ENCODE measurements at regions not wholly inside any gene's neighbourhood (a gene's known extent, or its start where the extent isn't known, plus 50 kb on each side); places are given as distances from the start of the nearest gene placed in this dataset.
A peak's percentile ranks its signal among the peaks of the same experiment; 100 is the strongest.

DNA sequence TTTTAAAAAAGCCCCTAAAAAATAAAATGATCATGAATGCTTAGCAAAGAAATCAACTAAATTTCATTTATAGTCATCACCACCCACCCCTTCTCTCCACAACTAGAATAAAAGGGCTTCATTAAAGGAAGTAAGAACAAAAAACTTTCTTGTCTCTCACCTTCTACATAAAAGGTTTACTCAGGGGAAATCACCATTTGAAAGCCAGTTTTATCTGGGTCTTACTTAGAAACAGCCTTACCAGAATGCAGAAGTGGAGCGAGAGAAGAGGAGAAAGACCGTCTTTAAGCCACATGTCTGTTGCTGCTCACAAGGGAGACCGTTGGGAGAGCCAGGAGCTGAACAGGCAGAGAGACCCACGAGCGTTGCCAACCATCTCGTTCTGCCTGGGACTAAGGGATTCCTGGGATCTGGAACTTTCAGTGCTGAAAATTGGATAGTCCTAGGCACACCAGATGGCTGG is 350.1 kb upstream of the PROK2 start:
- no peak for DNase-seq (ENCODE audit: low spot score)

DNA sequence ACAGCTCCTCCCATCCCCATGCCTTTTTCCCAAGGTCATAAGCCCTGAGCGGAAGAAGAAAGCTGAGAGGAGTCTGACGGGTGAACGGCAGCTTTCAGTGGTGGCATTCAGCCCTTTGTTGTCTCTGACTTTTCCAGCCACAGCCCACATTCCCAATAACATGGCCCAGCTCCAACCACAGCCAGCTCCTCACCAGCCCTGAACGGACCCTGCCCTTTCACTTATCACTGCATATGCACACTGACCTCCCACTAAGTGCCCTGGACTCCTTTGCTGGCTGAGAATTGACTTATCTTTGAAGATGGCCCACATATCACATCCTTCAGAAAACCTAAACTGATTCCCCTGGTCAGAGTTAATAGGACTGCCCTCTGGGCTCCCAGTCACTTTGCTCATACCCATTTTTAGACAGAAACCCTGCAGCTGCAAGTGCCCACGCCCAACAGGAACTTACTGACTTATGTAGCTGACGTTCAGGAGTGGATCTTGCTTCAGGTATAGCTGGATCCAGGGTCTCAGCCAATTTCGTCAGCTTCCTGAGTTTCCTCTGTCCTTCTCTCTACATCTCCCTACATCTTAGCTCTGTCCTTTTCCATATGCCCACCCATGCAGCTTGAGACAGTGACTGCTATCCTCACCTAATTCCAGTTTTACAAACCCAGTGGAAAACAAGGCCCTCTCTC is 348.5 kb upstream of the PROK2 start:
- no peak for DNase-seq (ENCODE audit: low spot score)

DNA sequence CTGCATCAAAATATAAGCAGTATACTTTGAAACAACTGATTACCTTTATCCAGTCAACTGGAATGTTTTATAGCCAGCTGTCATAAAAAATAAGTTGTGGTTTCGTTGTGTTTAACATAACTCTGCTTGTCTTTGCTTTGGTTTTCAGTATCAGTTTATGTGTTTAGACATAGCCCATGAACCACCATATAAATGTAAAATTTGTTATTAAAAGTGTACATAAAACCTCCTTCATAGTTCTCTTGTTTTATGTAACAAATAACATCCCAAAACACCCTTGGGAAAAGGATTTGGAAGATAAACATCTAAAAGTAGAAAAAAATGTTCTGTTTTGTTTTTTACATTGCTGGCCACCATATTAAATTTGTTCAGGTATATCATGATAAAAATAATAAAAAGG is 347.0 kb upstream of the PROK2 start:
- no peak for DNase-seq (ENCODE audit: low spot score)

DNA sequence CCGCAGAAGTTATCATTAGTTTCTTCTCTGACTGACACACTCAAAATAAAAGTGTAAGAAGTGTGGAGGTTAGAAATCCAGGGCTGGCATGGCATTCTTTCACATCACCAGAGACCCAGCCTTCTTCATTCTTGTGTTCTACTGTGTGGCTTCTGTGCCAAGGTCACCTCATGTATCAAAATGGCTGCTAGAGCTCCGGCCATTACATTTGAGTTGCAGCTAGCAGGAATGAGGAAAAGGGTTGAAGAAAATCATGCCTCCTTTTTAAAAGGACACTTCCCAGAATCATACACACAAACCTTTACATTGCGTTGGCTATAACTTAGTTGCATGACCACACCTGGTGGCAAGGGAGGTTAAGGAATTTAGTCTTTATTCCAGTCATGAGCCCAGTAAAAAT is 345.6 kb upstream of the PROK2 start:
- DNase-seq (ENCODE audit: low spot score): no peak

DNA sequence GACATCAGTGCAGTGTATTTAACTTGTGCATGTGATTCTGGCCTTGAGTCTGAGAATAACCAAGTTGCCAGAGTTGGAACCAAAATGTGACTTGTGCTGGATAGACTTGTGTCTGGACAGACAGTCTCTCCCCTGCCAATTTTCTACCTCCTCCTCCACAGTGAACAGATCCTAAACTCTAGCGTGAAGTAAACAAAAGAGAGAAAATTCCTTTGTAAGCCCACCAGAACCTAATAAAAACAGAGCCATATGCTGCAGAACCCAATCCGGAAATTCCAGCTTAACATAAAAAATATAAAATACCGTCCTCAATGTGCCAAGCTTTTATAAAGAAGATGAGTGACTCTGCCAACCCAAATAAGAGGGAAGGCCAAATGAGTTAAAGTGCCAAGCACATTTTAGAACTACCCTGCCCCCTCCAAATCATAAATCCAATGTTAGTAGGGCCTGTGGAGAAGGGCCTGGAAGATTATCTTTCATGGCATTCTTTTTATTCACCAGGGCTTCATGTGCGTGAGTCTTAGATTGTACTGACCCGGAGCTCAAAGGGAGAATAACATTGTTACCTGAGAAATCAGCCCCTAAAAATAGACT is 344.6 kb upstream of the PROK2 start:
- DNase-seq (ENCODE audit: low spot score): no peak

DNA sequence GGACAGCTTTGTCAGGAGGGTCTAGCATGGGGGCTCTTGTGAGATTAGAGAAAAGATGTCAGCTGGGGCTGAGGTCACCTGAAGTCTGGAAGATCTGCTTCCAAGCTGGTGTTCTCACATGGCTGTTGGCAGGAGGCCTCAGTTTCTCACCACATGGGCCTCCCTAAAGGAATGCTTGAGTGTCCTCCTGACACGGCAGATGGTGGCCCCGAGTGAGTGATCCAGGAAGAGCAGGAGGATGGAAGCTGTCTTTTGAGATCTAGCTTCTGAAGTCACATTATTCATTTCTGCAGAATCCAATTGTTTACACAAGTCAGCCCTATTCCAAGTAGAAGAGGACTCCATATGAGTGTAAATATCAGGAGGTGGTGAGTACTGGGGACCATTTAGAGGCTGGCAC is 344.0 kb upstream of the PROK2 start:
- DNase-seq (ENCODE audit: low spot score): no peak

DNA sequence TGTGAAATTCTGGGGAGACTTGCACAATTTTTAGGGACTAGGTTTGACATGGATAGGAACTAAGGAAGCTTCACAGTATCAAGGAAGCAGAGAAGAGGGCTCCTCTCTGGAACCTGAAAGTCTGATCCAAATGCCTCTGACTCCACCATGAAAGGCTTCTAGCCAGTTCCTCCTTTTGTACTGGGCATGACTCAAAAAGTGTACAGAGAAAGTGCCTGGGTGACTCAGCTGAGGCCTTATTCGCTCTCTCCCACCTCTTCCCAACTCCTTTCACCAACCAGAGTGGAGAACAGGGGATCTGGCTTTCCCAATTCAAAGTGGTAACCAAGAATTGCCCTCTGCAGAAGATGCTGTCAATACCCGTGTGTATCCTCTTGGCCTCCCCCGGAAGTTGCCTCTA is 342.9 kb upstream of the PROK2 start:
- no peak for DNase-seq (ENCODE audit: low spot score)

DNA sequence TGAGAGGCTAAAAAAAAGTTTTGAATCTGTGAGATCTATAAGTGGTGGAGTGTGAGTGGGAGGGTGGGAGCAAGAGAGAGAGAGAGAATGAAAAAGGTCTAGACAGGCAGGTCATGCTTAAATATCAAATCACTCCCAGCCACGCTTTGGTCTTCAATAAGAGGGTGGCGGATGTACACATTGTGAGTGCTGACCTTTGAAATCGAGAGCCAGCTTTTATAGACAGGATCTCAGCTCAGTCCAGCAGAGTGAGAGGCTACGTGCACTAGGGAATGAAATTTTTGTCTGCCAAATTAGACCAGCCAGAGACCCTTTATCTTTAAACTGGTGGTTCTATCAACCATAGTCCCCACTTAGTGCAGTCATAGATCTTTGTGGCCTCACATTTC is 342.3 kb upstream of the PROK2 start:
- no peak for DNase-seq (ENCODE audit: low spot score)

DNA sequence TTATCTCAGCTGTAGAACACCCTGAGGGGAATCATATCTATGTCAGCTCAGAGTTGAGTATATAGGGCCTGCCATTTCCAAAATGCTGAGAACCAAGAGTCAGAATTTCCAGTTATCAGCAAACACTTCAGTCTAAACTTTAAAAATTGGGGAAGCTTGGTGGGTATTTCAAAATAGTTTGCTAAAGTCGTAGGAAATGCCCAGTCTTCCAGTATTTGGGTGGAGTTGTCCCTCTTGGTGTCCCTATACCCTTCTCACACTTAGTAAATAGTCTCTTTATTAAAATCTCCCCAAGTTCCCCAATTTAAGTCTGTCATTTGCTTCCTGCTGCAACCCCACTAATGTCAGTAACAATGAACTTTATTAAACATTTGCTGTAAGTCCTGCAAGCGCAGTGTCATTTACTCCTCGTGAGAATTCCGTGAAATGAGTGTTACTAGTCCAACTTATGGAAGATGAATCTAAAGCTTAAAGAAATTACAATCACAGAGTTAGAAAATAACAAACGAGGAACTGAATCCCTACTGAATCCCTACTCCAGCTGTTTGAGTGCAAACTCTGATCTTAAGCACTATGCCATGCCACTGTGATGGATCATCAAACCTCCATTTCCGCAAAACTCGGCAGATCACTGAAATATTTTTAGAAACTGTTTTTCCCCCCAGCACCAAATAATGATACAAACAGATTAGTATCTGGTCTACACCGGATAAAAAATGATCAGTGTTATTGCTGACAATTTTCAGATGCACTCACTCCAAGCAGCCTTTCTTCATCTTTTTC is 341.7 kb upstream of the PROK2 start:
- DNase-seq (ENCODE audit: low spot score): no peak

DNA sequence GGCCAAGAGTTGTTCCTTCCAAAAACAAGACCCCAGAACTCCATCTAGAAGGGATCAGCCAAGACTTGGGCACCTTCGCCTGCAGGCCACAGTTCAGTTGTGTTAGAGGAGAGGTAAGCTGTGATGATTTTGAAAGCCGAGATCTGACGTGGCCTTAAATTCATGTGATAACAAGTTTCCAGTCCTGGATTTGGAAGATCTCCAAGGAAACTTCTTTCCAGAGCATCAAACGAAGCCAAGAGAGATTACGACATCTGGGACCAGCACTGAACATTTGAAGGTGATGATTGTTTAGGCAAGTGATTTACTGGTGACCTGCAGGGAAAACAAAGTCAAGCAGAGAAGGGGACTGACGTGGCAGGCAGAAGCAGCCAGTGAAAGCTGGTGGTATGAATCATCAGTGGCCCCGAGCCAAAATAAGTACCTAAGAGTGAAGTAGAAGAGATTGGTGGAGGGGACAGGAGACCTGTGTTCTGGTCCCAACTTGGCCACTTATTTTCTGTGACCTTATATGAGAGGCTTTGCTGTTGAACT is 339.0 kb upstream of the PROK2 start:
- DNase-seq (ENCODE audit: low spot score): peak; percentile 64

DNA sequence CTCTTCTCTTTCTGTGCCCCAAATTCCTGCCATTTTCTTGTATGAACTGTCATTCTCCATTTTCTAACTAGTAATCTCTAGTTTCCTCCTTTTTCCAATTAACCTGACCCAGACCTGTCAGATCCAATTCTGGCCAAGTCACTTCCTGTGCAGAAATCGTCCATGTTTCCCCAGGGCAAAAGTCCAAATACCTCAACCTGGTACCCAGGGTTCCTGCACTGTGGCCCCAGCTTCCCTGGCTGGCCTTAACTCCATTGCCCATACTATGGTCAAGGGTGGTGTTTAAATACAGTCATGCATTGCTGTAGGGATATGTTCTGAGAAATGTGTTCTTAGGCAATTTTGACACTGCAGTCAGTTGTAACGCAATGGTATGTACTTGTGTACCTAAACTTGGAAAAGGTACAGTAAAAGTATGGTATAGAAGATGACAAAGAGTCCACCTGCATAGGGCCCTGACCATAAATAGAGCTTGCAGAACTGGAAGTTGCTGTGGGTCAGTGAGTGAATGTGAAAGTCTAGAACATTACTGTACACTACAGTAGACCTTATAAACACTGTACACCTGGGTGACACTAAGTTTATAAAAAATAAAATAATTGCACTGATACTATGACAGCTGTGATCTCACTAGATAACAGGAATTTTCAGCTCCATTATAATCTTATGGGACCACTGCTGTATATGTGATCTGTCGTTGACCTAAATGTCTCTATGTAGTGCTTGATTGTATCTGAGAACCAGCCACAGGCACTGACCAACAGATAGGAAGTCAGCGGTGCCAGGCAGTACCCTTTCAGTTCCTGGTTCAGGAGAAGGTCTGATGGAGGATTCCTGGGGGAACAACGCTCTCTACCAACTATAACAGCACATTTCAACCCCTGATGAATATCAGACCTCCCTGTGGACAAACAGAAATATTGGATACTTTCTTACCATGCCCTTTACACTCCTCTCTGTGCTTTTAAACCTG is 336.1 kb upstream of the PROK2 start:
- DNase-seq (ENCODE audit: low spot score): no peak

DNA sequence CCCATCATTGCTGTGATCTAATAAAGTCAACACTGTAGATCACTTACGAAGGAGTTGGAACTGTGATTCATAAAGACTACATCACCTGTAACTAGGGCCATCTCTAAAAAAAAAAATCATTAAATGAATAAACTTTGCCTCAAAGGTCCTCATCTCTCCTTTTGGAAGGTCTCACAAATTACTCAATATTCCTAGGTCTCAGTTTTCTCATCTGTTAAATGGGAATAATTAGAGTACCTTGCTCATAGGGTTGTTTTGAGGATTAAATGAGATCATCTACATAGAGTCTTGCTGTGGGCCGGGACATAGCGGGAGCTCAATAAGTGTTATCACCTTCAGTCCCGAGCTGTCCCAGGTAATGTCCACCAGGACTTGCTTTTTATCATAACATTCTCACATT is 335.1 kb upstream of the PROK2 start:
- DNase-seq (ENCODE audit: low spot score): no peak

DNA sequence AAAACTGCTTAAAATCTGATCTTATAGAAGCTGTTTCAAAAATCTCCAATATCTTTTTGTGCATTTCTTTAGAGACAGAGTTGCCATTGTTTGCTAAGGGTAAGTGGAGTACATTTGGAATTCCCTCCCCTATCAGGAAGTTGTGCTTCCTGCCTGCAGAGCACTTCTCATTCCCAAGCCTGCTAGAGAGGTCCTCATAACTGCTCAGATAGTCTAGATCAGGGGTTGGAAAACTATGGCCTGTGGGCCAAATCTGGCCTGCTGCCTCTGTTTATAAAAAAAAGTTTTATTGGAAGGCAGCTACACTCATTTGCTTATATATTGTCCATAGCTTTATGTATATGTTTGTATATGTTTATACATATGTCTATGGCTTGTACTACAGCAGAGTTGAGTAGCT is 333.7 kb upstream of the PROK2 start:
- peak; percentile 52 for DNase-seq (ENCODE audit: low spot score)

DNA sequence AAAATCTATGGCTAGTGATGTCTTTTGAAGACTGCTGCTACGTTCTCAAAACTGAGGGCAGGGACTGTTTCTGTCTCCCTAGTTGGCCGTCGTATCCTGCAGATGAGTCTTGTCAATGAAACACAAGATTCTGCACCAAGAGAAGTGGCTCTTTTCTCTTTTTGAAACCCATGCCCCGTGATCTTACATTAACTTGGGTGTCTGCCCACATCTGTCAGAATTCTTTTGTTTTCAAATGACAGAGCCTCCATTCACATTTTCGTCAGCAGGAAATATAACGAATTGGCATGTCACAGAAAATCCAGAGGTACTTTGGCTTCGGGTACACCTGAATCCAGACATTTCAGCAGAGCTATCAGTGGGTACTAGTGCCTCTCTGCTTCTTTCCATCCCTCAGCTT is 331.3 kb upstream of the PROK2 start:
- no peak for DNase-seq (ENCODE audit: low spot score)

DNA sequence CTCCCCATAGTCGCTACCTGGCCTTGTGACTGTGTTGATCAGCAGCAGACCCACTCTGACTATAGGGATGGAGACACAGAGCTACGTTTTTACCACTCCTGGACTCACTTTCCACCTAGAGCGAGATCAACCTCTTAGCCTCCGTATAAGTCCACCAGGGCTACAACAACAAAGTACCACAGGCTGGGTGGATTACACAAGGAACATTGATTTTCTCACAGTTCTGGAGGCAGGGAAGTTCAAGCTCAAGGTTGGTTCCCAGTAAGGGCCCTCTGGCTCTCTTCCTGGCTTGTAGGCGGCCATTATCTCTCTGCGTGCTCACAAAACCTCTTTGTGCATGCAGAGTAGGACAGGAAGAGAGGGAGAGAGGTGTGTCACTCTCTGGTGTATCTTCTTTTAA is 330.4 kb upstream of the PROK2 start:
- no peak for DNase-seq (ENCODE audit: low spot score)

DNA sequence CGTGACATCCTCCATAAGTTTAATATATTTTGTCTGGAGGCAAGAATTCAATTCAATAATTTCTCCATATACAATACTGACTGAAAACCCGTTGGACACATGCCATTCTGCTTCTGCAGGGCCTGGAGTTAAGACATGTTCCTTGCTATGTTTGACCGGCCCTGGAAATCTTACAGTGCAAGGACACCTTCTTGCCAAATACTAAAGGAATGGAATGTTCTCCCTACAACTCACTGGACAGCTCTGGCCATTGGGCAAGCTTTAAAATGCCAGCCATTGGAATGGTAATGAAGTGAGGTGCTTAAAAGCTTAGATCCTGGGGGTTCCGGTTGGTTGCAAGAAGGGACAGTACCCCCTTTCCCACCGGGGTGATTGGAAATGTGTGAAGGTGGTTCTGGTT is 329.8 kb upstream of the PROK2 start:
- DNase-seq (ENCODE audit: low spot score): no peak

DNA sequence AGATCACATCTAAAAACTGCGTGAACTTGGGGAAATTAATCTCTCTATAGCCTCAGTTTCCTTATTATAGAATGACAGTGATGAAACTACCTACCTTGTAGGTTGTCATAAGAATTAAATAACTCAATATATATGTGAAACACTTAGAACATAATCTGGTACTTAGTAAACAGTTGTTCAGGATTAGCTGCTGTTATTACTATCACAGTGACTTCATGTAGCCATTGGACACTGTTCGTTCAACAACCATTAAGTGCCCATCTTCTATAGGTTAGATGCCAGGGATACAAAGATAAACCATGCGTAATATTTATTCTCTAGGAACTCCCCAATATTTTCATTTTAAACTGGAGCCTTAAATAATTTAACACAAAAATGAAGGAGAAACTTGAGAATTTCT is 329.0 kb upstream of the PROK2 start:
- DNase-seq (ENCODE audit: low spot score): no peak

DNA sequence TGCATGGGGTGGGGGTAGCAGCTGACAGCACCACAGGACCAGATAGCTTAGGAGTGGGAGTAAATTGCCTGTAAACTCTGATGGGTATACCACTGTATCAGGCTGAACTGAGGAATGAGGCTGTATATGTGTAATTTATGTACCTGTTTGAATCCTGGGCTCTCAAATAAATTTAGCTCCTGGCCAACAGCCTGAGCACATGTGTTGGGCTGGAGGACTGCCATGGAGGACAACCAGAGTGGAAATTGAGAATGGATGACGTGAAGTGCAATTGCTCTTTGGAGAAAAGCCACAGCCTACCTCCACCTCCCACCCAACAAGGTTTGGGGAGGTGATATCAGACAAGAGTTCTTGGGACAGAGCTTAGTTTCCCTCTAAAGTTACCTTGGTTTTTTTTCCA is 328.6 kb upstream of the PROK2 start:
- DNase-seq (ENCODE audit: low spot score): no peak

DNA sequence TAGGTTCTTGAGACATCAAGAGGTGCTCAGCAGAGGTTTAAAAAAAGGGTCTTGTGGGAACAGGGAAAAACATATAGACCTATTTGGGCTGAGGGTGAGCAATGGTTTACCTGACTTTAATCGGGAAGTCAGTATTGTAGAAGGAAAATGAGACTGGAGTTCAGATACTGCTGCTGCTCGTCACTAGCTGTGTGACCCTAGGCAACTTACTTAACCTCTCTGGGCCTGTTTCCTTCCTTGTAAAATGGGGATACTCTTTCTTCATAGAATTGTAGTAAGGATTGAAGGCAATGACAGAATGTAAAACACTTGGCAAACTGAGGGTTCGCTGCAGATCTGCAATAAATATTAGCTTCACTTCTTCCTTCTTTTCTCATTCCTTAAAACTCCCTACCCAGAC is 327.5 kb upstream of the PROK2 start:
- DNase-seq (ENCODE audit: low spot score): no peak

DNA sequence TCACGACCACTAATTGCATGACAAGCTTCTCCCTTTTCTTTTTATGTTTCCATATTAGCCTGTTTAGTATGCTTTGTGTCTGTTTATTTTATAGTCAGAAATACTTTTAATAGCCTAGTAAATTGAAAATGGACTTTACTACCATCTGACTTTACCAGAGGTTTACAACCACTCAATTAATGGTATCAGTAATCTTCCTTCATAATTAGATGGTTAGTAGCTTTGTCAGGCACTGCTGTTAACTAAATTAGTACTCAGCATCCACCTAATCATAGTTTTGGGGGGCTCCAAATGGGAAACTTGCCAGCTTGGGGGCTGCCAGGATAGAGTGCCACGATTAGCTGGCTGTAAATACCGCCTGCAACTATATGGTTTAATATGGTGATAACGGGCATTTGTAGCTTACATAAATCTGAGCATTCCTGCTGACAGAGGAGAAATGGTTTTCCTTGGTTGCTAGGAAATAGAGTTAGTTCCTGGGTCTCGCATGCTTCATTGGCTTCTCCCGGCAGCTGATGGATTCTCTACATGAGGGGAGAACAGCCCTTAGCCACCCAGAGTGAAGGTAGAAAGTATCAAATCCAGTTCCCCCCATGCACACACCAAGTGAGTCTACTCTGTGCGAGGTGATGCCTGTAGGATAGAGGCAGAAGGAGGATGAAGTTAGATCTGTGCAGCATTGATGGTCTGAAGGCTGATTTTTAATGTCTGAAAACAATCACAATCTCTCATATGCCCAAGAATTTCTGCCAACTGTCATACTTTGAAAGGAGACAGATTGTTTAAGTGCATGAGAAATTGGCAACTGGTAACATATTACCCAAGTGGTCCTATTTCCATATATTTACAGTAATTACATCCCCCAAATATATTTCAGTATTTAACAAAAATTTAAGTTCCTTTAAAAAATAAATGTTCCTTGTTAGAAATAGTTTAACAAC is 326.6 kb upstream of the PROK2 start:
- no peak for DNase-seq (ENCODE audit: low spot score)
